HepG2 (cell line): ENCODE measurements at regions not wholly inside any gene's neighbourhood (a gene's known extent, or its start where the extent isn't known, plus 50 kb on each side); places are given as distances from the start of the nearest gene placed in this dataset.

Source experiments
- ATAC-seq: fragments of 200-7000 bp; cut with Tn5 transposase; 3 replicates; pipeline ENCODE4 v1.9.1; 2020; ENCODE audit warnings: mild to moderate bottlenecking, moderate library complexity
- BruUV-seq: library from RNA; stranded (reverse); fragments of 400-500 nt; replicated peaks from 2 replicates; lab custom pipeline; 2021; lab: Mats Ljungman, UMichigan
- CTCF ChIA-PET: fragments of 300-600 bp; formaldehyde crosslinking; extraction: SDS; loops from one replicate; lab custom pipeline; 2021; ENCODE audit warnings: low total read pairs, inconsistent platforms, low intra/inter-chr PET ratio; lab: Yijun Ruan, JAX
- POLR2A ChIA-PET: fragments of 350-600 bp; sonication (Branson Sonifier 250); formaldehyde crosslinking; loops from one replicate; lab custom pipeline; 2020; ENCODE audit warnings: antibody characterized with exemption, inconsistent platforms; lab: Yijun Ruan, JAX
- DNase-seq: peaks from one replicate; pipeline ENCODE4 v3.0.0-alpha.2; 2015; ENCODE audit warnings: low spot score
- FAIRE-seq: peaks from 3 replicates; lab custom pipeline; 2011; peaks lifted over from hg19 to GRCh38; lab: Jason Lieb, UNC
- H2AFZ ChIP-seq: one replicate; pipeline ENCODE4 v1.6.1; 2011; ENCODE audit warnings: low read length, inconsistent platforms
- H3K27ac ChIP-seq: fragments of 300-600 bp; 3 replicates; pipeline ENCODE4 v1.8.0; 2011; ENCODE audit warnings: mixed run types, mild to moderate bottlenecking, mixed read lengths, low read length, inconsistent platforms; ENCODE audit not compliant: insufficient read depth; ENCODE audit errors: extremely low read length
- H3K27me3 ChIP-seq, 2 experiments: fragments of 200-600 bp in 1 of 2; 2 replicates in 1 of 2; 3 replicates in 1 of 2; pipeline versions ENCODE4 v1.6.0 to v1.8.0; 2011; ENCODE audit warnings: low read length in 2 of 2, mild to moderate bottlenecking in 2 of 2, moderate library complexity in 2 of 2, inconsistent platforms in 1 of 2; ENCODE audit not compliant: insufficient read depth in 2 of 2, control insufficient read depth in 1 of 2
- H3K36me3 ChIP-seq, 2 experiments: fragments of 200-600 bp in 1 of 2; replicated peaks in 1 of 2; 2 replicates in 1 of 2; 3 replicates in 1 of 2; pipeline versions ENCODE4 v1.5.1 to v1.8.0; 2011; ENCODE audit warnings: low read length in 2 of 2, inconsistent platforms in 1 of 2; ENCODE audit not compliant: insufficient read depth in 2 of 2, control insufficient read depth in 1 of 2
- H3K4me1 ChIP-seq: 2 replicates; pipeline ENCODE4 v1.5.1; 2012; ENCODE audit warnings: low read length, inconsistent platforms; ENCODE audit not compliant: insufficient read depth
- H3K4me2 ChIP-seq: 2 replicates; pipeline ENCODE4 v1.6.0; 2011; ENCODE audit warnings: low read depth, low read length, inconsistent platforms
- H3K4me3 ChIP-seq, 3 experiments: fragments of 200-600 bp in 1 of 3; sonication (generic), shearing (Covaris generic) in 1 of 3; replicated peaks in 1 of 3; 2 replicates each; pipeline ENCODE4 v1.5.1; 2011 to 2016; ENCODE audit warnings: low read length in 3 of 3, inconsistent platforms in 2 of 3, low read depth in 2 of 3, mild to moderate bottlenecking in 2 of 3, control low read depth in 1 of 3, mixed read lengths in 1 of 3; ENCODE audit not compliant: insufficient read depth in 1 of 3
- H3K79me2 ChIP-seq: one replicate; pipeline ENCODE4 v1.6.1; 2011; ENCODE audit warnings: low read length, inconsistent platforms; ENCODE audit not compliant: insufficient read depth
- H3K9ac ChIP-seq: 2 replicates; pipeline ENCODE4 v1.6.0; 2011; ENCODE audit warnings: mild to moderate bottlenecking, low read depth, low read length, inconsistent platforms; ENCODE audit not compliant: insufficient read depth
- H3K9me3 ChIP-seq: 2 replicates; pipeline ENCODE4 v1.5.1; 2012; ENCODE audit warnings: mild to moderate bottlenecking, low read length
- H4K20me1 ChIP-seq: 2 replicates; pipeline ENCODE4 v1.6.0; 2011; ENCODE audit warnings: inconsistent platforms, mild to moderate bottlenecking, low read length, moderate library complexity; ENCODE audit not compliant: insufficient read depth
- MATR3 ChIP-seq: sonication (generic); formaldehyde crosslinking; IDR thresholded peaks from 2 replicates; pipeline ENCODE4 v1.4.0; 2020; ENCODE audit warnings: missing genetic modification reagents
- TBX2 ChIP-seq: sonication (generic); formaldehyde crosslinking; IDR thresholded peaks from 2 replicates; pipeline ENCODE4 v1.5.0; 2020; ENCODE audit warnings: missing genetic modification reagents, mild to moderate bottlenecking, borderline replicate concordance
- ZNF17 ChIP-seq: sonication (generic); formaldehyde crosslinking; IDR thresholded peaks from 2 replicates; pipeline ENCODE4 v1.5.0; 2020; ENCODE audit warnings: mild to moderate bottlenecking, missing genetic modification reagents
- ZNF382 ChIP-seq: sonication (generic); formaldehyde crosslinking; IDR thresholded peaks from 2 replicates; pipeline ENCODE4 v1.5.0; 2020; ENCODE audit warnings: missing genetic modification reagents, mild to moderate bottlenecking, borderline replicate concordance
- ZNF569 ChIP-seq: sonication (generic); formaldehyde crosslinking; IDR thresholded peaks from 2 replicates; pipeline ENCODE4 v1.5.0; 2020; ENCODE audit warnings: mild to moderate bottlenecking, missing genetic modification reagents, moderate library complexity, borderline replicate concordance
- ZNF629 ChIP-seq: sonication (generic); formaldehyde crosslinking; conservative IDR thresholded peaks from 2 replicates; pipeline ENCODE4 v1.5.0; 2020; ENCODE audit warnings: missing genetic modification reagents
- WGBS: methylation state at CpG from one replicate; pipeline ENCODE4 v1.1.6; 2017; ENCODE audit warnings: low lambda C conversion rate; 5-methylcytosine and 5-hydroxymethylcytosine counted together
- in situ Hi-C: cut with HindIII; loops from 2 replicates; pipeline ENCODE4 v1.10.0; 2017; ENCODE audit warnings: low pct_unique_long_range_greater_than_20kb; ENCODE audit not compliant: extremely low pct_ligation_motif_present
- intact Hi-C: fragments of 100-400 bp; cut with micrococcal nuclease; formaldehyde crosslinking; loops from one replicate; pipeline ENCODE4 v1.10.0; 2022; ENCODE audit not compliant: unreplicated experiment

GRCh38 chr7:24138343-24138742, 145.6 kb upstream of the NPY start:
- FAIRE-seq = no peak
- TF ChIP-seq ZNF17 (CRISPR knock-in tag) = no peak
- no peak for TF ChIP-seq ZNF382 (CRISPR knock-in tag)
- no peak for TF ChIP-seq MATR3 (CRISPR knock-in tag)
- TF ChIP-seq TBX2 (CRISPR knock-in tag) = no peak
- BruUV-seq = no TSS peak

GRCh38 chr7:24140001-24140400, 144.0 kb upstream of the NPY start:
- no peaks in the 10 kb centered on the region for H3K9me3 ChIP-seq
- BruUV-seq = no TSS peak
- intact Hi-C loops (no loop called here), in situ Hi-C loops (no loop called here)
- CTCF ChIA-PET = no interaction called here
- no peak overlapping the region for H3K9ac ChIP-seq
- no peaks in the 10 kb centered on the region for H4K20me1 ChIP-seq
- ATAC-seq (no peak), FAIRE-seq (no peak), DNase-seq (no peak)
- no peaks in the 10 kb centered on the region for H3K27me3 ChIP-seq
- no peaks in the 10 kb centered on the region for H3K79me2 ChIP-seq
- H3K36me3 ChIP-seq = no peaks in the 10 kb centered on the region
- H2AFZ ChIP-seq = no peak overlapping the region
- no peak overlapping the region for H3K4me3 ChIP-seq
- H3K4me2 ChIP-seq = no peak overlapping the region
- WGBS = 0% methylated on average over 4 of the region's 4 CpGs
- POLR2A ChIA-PET = no interaction called here
- H3K4me1 ChIP-seq = no peaks in the 10 kb centered on the region
- H3K27ac ChIP-seq = no peak overlapping the region
- TF ChIP-seq ZNF569 = no peak
- peak; percentile 49; the same call in 1 of the 2 replicates for TF ChIP-seq ZNF629 (CRISPR knock-in tag)

More at GRCh38 chr7:24138343-24138742, 145.6 kb upstream of the NPY start:
- Histone ChIP-seq H3K4me1 (no peaks in the 10 kb centered on the region), H2AFZ (no peak overlapping the region), H3K4me2 (no peak overlapping the region), H3K4me3 (no peak overlapping the region), H4K20me1 (no peaks in the 10 kb centered on the region), H3K36me3 (no peaks in the 10 kb centered on the region), H3K9me3 (no peaks in the 10 kb centered on the region), H3K27ac (no peak overlapping the region), H3K9ac (no peak overlapping the region), H3K27me3 (no peaks in the 10 kb centered on the region), H3K79me2 (no peaks in the 10 kb centered on the region)
- intact Hi-C loops = no loop called here
- DNase-seq (no peak), ATAC-seq (no peak)
- ChIA-PET CTCF (no interaction called here), POLR2A (no interaction called here)
- in situ Hi-C loops = no loop called here
